HG03045 (cell line): ENCODE measurements at regions not wholly inside any gene's neighbourhood (a gene's known extent, or its start where the extent isn't known, plus 50 kb on each side); places are given as distances from the start of the nearest gene placed in this dataset.

ENCODE experiments used
- ATAC-seq: cut with Tn5 transposase; IDR thresholded peaks from one replicate; pipeline ENCODE4 v1.9.1; 2021; ENCODE audit warnings: mild to moderate bottlenecking, moderate library complexity; ENCODE audit not compliant: unreplicated experiment

- no peak for ATAC-seq
Observed at GRCh38 chr12:85568395-85569103, 267.7 kb downstream of the RASSF9 start.

- ATAC-seq = no peak
Observed at GRCh38 chr12:85569261-85569660, 266.9 kb downstream of the RASSF9 start.

- no peak for ATAC-seq
Observed at GRCh38 chr12:85572956-85573355, 263.3 kb downstream of the RASSF9 start.

GRCh38 chr12:85573635-85574214 is 262.5 kb downstream of the RASSF9 start:
- no peak for ATAC-seq

- ATAC-seq = no peak
Observed at GRCh38 chr12:85574291-85574690, 261.9 kb downstream of the RASSF9 start.

GRCh38 chr12:85575120-85576096 is 260.8 kb downstream of the RASSF9 start:
- peak; percentile 95 for ATAC-seq

- ATAC-seq = no peak
Observed at GRCh38 chr12:85580562-85581168, 255.5 kb downstream of the RASSF9 start.

GRCh38 chr12:85587158-85587557 is 249.1 kb downstream of the RASSF9 start:
- ATAC-seq = no peak

- no peak for ATAC-seq
Observed at GRCh38 chr12:85588221-85588620, 248.0 kb downstream of the RASSF9 start.

GRCh38 chr12:85600841-85601240 is 235.4 kb downstream of the RASSF9 start:
- ATAC-seq = no peak

- no peak for ATAC-seq
Observed at GRCh38 chr12:85603556-85603955, 232.7 kb downstream of the RASSF9 start.

GRCh38 chr12:85606455-85606854 is 229.8 kb downstream of the RASSF9 start:
- ATAC-seq = no peak

- no peak for ATAC-seq
Observed at GRCh38 chr12:85609778-85610177, 226.4 kb downstream of the RASSF9 start.

GRCh38 chr12:85610194-85610593 is 226.0 kb downstream of the RASSF9 start:
- ATAC-seq = no peak

GRCh38 chr12:85616201-85616600 is 220.0 kb downstream of the RASSF9 start:
- ATAC-seq = no peak

- ATAC-seq = no peak
Observed at GRCh38 chr12:85617307-85618091, 218.7 kb downstream of the RASSF9 start.

GRCh38 chr12:85621041-85621440 is 215.2 kb downstream of the RASSF9 start:
- no peak for ATAC-seq

- no peak for ATAC-seq
Observed at GRCh38 chr12:85623763-85624162, 212.4 kb downstream of the RASSF9 start.

GRCh38 chr12:85625467-85625866 is 210.7 kb downstream of the RASSF9 start:
- ATAC-seq = no peak

- ATAC-seq = no peak
Observed at GRCh38 chr12:85626001-85626783, 210.0 kb downstream of the RASSF9 start.
